GM23338 (cell line): ENCODE measurements at regions not wholly inside any gene's neighbourhood (a gene's known extent, or its start where the extent isn't known, plus 50 kb on each side); places are given as distances from the start of the nearest gene placed in this dataset.

Experiments
- ATAC-seq: fragments of 200-7000 bp; cut with Tn5 transposase; 3 replicates; pipeline ENCODE4 v1.9.1; 2020
- DNase-seq: peaks from one replicate; pipeline ENCODE4 v3.0.0-alpha.2; 2015; ENCODE audit warnings: low spot score
- H2AFZ ChIP-seq: fragments of 200-600 bp; sonication (generic); 2 replicates; pipeline ENCODE4 v1.8.0; 2016; ENCODE audit warnings: antibody characterized with exemption, mild to moderate bottlenecking, moderate library complexity
- H3F3A ChIP-seq: fragments of 200-600 bp; sonication (generic); replicated peaks from 2 replicates; pipeline ENCODE4 v1.8.0; 2017; ENCODE audit warnings: antibody characterized with exemption, mixed run types, low read depth
- H3K27ac ChIP-seq: fragments of 200-600 bp; sonication (generic); 2 replicates; pipeline ENCODE4 v1.6.1; 2016; ENCODE audit warnings: low read depth
- H3K27me3 ChIP-seq: fragments of 200-600 bp; sonication (generic); 2 replicates; pipeline ENCODE4 v1.8.0; 2016; ENCODE audit warnings: mild to moderate bottlenecking, mixed run types, moderate library complexity; ENCODE audit not compliant: insufficient read depth
- H3K36me3 ChIP-seq: fragments of 200-600 bp; sonication (generic); 2 replicates; pipeline ENCODE4 v1.8.0; 2016; ENCODE audit warnings: mild to moderate bottlenecking; ENCODE audit not compliant: insufficient read depth
- H3K4me1 ChIP-seq: fragments of 200-600 bp; sonication (generic); 2 replicates; pipeline ENCODE4 v1.8.0; 2016; ENCODE audit warnings: mild to moderate bottlenecking, moderate library complexity; ENCODE audit not compliant: insufficient read depth
- H3K4me2 ChIP-seq: fragments of 200-600 bp; sonication (generic); 2 replicates; pipeline ENCODE4 v1.7.1; 2017; ENCODE audit warnings: mixed run types
- H3K4me3 ChIP-seq: fragments of 200-600 bp; sonication (generic); 2 replicates; pipeline ENCODE4 v1.6.1; 2016; ENCODE audit warnings: mixed run types
- H3K79me2 ChIP-seq: fragments of 200-600 bp; sonication (generic); replicated peaks from 2 replicates; pipeline ENCODE4 v1.8.0; 2017; ENCODE audit warnings: mild to moderate bottlenecking; ENCODE audit not compliant: insufficient read depth
- H3K9me2 ChIP-seq: fragments of 200-600 bp; sonication (generic); 2 replicates; pipeline ENCODE4 v1.8.0; 2017; ENCODE audit not compliant: insufficient read depth
- H4K20me1 ChIP-seq: fragments of 200-600 bp; sonication (generic); replicated peaks from 2 replicates; pipeline ENCODE4 v1.8.0; 2017; ENCODE audit warnings: mild to moderate bottlenecking; ENCODE audit not compliant: insufficient read depth
- H3K27ac Mint-ChIP-seq: 2 replicates; pipeline ENCODE4 v1.8.0; 2020; ENCODE audit warnings: inconsistent platforms, mild to moderate bottlenecking, moderate library complexity, mixed read lengths
- H3K27me3 Mint-ChIP-seq: 3 replicates; pipeline ENCODE4 v1.8.0; 2022; ENCODE audit warnings: low read depth, mild to moderate bottlenecking, moderate library complexity, mixed read lengths, inconsistent platforms; ENCODE audit not compliant: insufficient read depth, poor library complexity
- H3K36me3 Mint-ChIP-seq: 3 replicates; pipeline ENCODE4 v1.8.0; 2021; ENCODE audit warnings: low read depth, mild to moderate bottlenecking, inconsistent platforms, moderate library complexity, mixed read lengths
- H3K4me1 Mint-ChIP-seq: 3 replicates; pipeline ENCODE4 v1.8.0; 2020; ENCODE audit warnings: mild to moderate bottlenecking, inconsistent platforms, mixed read lengths
- H3K4me3 Mint-ChIP-seq: 3 replicates; pipeline ENCODE4 v1.8.0; 2021; ENCODE audit warnings: moderate library complexity, mild to moderate bottlenecking, inconsistent platforms, mixed read lengths
- H3K9me3 Mint-ChIP-seq: 3 replicates; pipeline ENCODE4 v1.8.0; 2020; ENCODE audit warnings: moderate library complexity, mild to moderate bottlenecking, inconsistent platforms, mixed read lengths
- CREB1 ChIP-seq: fragments of 250-450 bp; sonication (Bioruptor Pico); IDR thresholded peaks from 2 replicates; pipeline ENCODE4 v1.5.0; 2020; ENCODE audit warnings: low read depth, mild to moderate bottlenecking, moderate library complexity
- CTCF ChIP-seq, 2 experiments: fragments of 200-600 bp in 1 of 2; sonication (generic) in 1 of 2; conservative IDR thresholded peaks; 2 replicates each; pipeline versions ENCODE4 v1.5.1 to v1.6.1; 2016 to 2017; ENCODE audit warnings: antibody characterized with exemption in 2 of 2, low read depth in 2 of 2, mild to moderate bottlenecking in 2 of 2, moderate library complexity in 1 of 2
- ETS1 ChIP-seq: IDR thresholded peaks from 2 replicates; pipeline ENCODE4 v1.6.1; 2016; ENCODE audit warnings: antibody characterized with exemption
- EZH2 ChIP-seq: fragments of 200-600 bp; sonication (generic); IDR thresholded peaks from one replicate; pipeline ENCODE4 v1.8.0; 2017; ENCODE audit warnings: antibody characterized with exemption, mild to moderate bottlenecking, low read depth; ENCODE audit not compliant: unreplicated experiment
- EZH2phosphoT487 ChIP-seq: fragments of 200-600 bp; sonication (generic); IDR thresholded peaks from one replicate; pipeline ENCODE4 v1.8.1; 2018; ENCODE audit warnings: antibody characterized with exemption; ENCODE audit not compliant: unreplicated experiment
- JUNB ChIP-seq: IDR thresholded peaks from one replicate; pipeline ENCODE4 v1.6.1; 2016; ENCODE audit warnings: antibody characterized with exemption; ENCODE audit not compliant: unreplicated experiment
- NANOG ChIP-seq: IDR thresholded peaks from 2 replicates; pipeline ENCODE4 v1.6.1; 2016; ENCODE audit warnings: antibody characterized with exemption, borderline replicate concordance
- POLR2AphosphoS5 ChIP-seq: IDR thresholded peaks from 2 replicates; pipeline ENCODE4 v1.6.1; 2016; ENCODE audit warnings: antibody characterized with exemption, low read depth
- REST ChIP-seq: IDR thresholded peaks from one replicate; pipeline ENCODE4 v1.6.1; 2018; ENCODE audit warnings: antibody characterized with exemption; ENCODE audit not compliant: unreplicated experiment
- STAT1 ChIP-seq: IDR thresholded peaks from one replicate; pipeline ENCODE4 v1.6.1; 2016; ENCODE audit warnings: antibody characterized with exemption; ENCODE audit not compliant: unreplicated experiment
- ZNF114 ChIP-seq: fragments of 250-450 bp; sonication (Bioruptor Pico); IDR thresholded peaks from 2 replicates; pipeline ENCODE4 v1.5.0; 2020; ENCODE audit warnings: mild to moderate bottlenecking, moderate library complexity
- ZNF331 ChIP-seq: fragments of 250-450 bp; sonication (Bioruptor Pico); IDR thresholded peaks from 2 replicates; pipeline ENCODE4 v1.5.0; 2020; ENCODE audit warnings: low read depth, mild to moderate bottlenecking, moderate library complexity
- TF ChIP-seq, protein P1 (sequence below): fragments of 250-450 bp; sonication (Bioruptor Pico); IDR thresholded peaks from 2 replicates; pipeline ENCODE4 v1.5.0; 2020; ENCODE audit warnings: mild to moderate bottlenecking, moderate library complexity

- Mint-ChIP-seq H3K9me3 (no peaks in the 10 kb centered on the region), H3K4me1 (no peaks in the 10 kb centered on the region), H3K4me3 (no peak overlapping the region), H3K27ac (no peak overlapping the region), H3K36me3 (no peaks in the 10 kb centered on the region), H3K27me3 (no peaks in the 10 kb centered on the region)
- Histone ChIP-seq H3K9me2 (0 out of 2 replicates have a peak, but pooled peaks cover 4% of the 10 kb centered on the region), H3K4me1 (no peaks in the 10 kb centered on the region), H3K27ac (no peak overlapping the region), H3K4me2 (no peak overlapping the region), H3K4me3 (no peak overlapping the region), H4K20me1 (no peaks in the 10 kb centered on the region), H3F3A (no peaks in the 10 kb centered on the region), H3K36me3 (no peaks in the 10 kb centered on the region), H3K27me3 (no peaks in the 10 kb centered on the region), H3K79me2 (no peaks in the 10 kb centered on the region), H2AFZ (no peak overlapping the region)
- no peak for DNase-seq
- TF ChIP-seq EZH2 (no peak), EZH2phosphoT487 (no peak), CREB1 (CRISPR knock-in tag) (no peak), CTCF (conservative IDR thresholded peaks at IDR 0.05; ENCODE audit: low read depth in 2 of 2) (no peak), JUNB (no peak), REST (no peak), STAT1 (no peak), NANOG (no peak), ZNF331 (no peak), ETS1 (no peak), ZNF114 (CRISPR knock-in tag) (no peak), POLR2AphosphoS5 (no peak)
- TF ChIP-seq, protein P1, sequence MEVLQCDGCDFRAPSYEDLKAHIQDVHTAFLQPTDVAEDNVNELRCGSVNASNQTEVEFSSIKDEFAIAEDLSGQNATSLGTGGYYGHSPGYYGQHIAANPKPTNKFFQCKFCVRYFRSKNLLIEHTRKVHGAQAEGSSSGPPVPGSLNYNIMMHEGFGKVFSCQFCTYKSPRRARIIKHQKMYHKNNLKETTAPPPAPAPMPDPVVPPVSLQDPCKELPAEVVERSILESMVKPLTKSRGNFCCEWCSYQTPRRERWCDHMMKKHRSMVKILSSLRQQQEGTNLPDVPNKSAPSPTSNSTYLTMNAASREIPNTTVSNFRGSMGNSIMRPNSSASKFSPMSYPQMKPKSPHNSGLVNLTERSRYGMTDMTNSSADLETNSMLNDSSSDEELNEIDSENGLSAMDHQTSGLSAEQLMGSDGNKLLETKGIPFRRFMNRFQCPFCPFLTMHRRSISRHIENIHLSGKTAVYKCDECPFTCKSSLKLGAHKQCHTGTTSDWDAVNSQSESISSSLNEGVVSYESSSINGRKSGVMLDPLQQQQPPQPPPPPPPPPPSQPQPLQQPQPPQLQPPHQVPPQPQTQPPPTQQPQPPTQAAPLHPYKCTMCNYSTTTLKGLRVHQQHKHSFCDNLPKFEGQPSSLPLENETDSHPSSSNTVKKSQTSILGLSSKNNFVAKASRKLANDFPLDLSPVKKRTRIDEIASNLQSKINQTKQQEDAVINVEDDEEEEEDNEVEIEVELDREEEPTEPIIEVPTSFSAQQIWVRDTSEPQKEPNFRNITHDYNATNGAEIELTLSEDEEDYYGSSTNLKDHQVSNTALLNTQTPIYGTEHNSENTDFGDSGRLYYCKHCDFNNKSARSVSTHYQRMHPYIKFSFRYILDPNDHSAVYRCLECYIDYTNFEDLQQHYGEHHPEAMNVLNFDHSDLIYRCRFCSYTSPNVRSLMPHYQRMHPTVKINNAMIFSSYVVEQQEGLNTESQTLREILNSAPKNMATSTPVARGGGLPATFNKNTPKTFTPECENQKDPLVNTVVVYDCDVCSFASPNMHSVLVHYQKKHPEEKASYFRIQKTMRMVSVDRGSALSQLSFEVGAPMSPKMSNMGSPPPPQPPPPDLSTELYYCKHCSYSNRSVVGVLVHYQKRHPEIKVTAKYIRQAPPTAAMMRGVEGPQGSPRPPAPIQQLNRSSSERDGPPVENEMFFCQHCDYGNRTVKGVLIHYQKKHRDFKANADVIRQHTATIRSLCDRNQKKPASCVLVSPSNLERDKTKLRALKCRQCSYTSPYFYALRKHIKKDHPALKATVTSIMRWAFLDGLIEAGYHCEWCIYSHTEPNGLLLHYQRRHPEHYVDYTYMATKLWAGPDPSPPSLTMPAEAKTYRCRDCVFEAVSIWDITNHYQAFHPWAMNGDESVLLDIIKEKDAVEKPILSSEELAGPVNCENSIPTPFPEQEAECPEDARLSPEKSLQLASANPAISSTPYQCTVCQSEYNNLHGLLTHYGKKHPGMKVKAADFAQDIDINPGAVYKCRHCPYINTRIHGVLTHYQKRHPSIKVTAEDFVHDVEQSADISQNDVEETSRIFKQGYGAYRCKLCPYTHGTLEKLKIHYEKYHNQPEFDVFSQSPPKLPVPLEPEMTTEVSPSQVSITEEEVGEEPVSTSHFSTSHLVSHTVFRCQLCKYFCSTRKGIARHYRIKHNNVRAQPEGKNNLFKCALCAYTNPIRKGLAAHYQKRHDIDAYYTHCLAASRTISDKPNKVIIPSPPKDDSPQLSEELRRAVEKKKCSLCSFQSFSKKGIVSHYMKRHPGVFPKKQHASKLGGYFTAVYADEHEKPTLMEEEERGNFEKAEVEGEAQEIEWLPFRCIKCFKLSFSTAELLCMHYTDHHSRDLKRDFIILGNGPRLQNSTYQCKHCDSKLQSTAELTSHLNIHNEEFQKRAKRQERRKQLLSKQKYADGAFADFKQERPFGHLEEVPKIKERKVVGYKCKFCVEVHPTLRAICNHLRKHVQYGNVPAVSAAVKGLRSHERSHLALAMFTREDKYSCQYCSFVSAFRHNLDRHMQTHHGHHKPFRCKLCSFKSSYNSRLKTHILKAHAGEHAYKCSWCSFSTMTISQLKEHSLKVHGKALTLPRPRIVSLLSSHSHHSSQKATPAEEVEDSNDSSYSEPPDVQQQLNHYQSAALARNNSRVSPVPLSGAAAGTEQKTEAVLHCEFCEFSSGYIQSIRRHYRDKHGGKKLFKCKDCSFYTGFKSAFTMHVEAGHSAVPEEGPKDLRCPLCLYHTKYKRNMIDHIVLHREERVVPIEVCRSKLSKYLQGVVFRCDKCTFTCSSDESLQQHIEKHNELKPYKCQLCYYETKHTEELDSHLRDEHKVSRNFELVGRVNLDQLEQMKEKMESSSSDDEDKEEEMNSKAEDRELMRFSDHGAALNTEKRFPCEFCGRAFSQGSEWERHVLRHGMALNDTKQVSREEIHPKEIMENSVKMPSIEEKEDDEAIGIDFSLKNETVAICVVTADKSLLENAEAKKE (CRISPR knock-in tag): no peak
- ATAC-seq: no peak
Measured at GRCh38 chr3:102129760-102130608, 280.7 kb downstream of the NFKBIZ start.
